Astrocyte (in vitro differentiated cells and primary cell): ENCODE measurements at regions not wholly inside any gene's neighbourhood (a gene's known extent, or its start where the extent isn't known, plus 50 kb on each side); places are given as distances from the start of the nearest gene placed in this dataset.

Source experiments
- DNase-seq: peaks from one replicate; pipeline ENCODE4 v3.0.0-alpha.2; 2010; ENCODE audit warnings: low read depth
- FAIRE-seq: peaks from 2 replicates; lab custom pipeline; 2011; peaks lifted over from hg19 to GRCh38; lab: Jason Lieb, UNC
- H2AFZ ChIP-seq: 2 replicates; pipeline ENCODE4 v1.6.0; 2012; ENCODE audit warnings: low read depth, low read length, inconsistent platforms
- H3K27ac ChIP-seq: 2 replicates; pipeline ENCODE4 v1.5.1; 2011; ENCODE audit warnings: low read depth, low read length, inconsistent platforms
- H3K27me3 ChIP-seq: 2 replicates; pipeline ENCODE4 v1.6.0; 2011; ENCODE audit warnings: low read length, inconsistent platforms; ENCODE audit not compliant: insufficient read depth
- H3K36me3 ChIP-seq: 2 replicates; pipeline ENCODE4 v1.5.1; 2011; ENCODE audit warnings: low read length, inconsistent platforms; ENCODE audit not compliant: insufficient read depth
- H3K4me1 ChIP-seq: 2 replicates; pipeline ENCODE4 v1.5.1; 2011; ENCODE audit warnings: low read length, inconsistent platforms; ENCODE audit not compliant: insufficient read depth
- H3K4me2 ChIP-seq: 2 replicates; pipeline ENCODE4 v1.6.0; 2012; ENCODE audit warnings: low read length, inconsistent platforms
- H3K4me3 ChIP-seq: 2 replicates; pipeline ENCODE4 v1.5.1; 2011; ENCODE audit warnings: low read depth, mild to moderate bottlenecking, low read length, inconsistent platforms; ENCODE audit not compliant: insufficient read depth
- H3K79me2 ChIP-seq: 2 replicates; pipeline ENCODE4 v1.6.0; 2012; ENCODE audit warnings: mild to moderate bottlenecking, low read length, inconsistent platforms; ENCODE audit not compliant: insufficient read depth
- H3K9ac ChIP-seq: 2 replicates; pipeline ENCODE4 v1.6.0; 2012; ENCODE audit warnings: mild to moderate bottlenecking, low read length, inconsistent platforms
- H3K9me3 ChIP-seq: 2 replicates; pipeline ENCODE4 v1.5.1; 2012; ENCODE audit warnings: low read depth, mild to moderate bottlenecking, low read length, inconsistent platforms; ENCODE audit not compliant: insufficient read depth
- H4K20me1 ChIP-seq: 2 replicates; pipeline ENCODE4 v1.6.0; 2012; ENCODE audit warnings: low read length, inconsistent platforms; ENCODE audit not compliant: insufficient read depth
- H3K27ac Mint-ChIP-seq: one replicate; pipeline ENCODE4 v1.8.0; 2021; ENCODE audit warnings: mild to moderate bottlenecking, mixed read lengths; ENCODE audit not compliant: unreplicated experiment
- H3K27me3 Mint-ChIP-seq: one replicate; pipeline ENCODE4 v1.8.0; 2021; ENCODE audit warnings: low read depth, mixed read lengths; ENCODE audit not compliant: unreplicated experiment
- H3K36me3 Mint-ChIP-seq: one replicate; pipeline ENCODE4 v1.8.0; 2021; ENCODE audit warnings: low read depth, mixed read lengths; ENCODE audit not compliant: unreplicated experiment
- H3K4me1 Mint-ChIP-seq: one replicate; pipeline ENCODE4 v1.8.0; 2021; ENCODE audit warnings: low read depth, mixed read lengths; ENCODE audit not compliant: unreplicated experiment
- H3K4me3 Mint-ChIP-seq: one replicate; pipeline ENCODE4 v1.8.0; 2021; ENCODE audit warnings: mild to moderate bottlenecking, moderate library complexity, mixed read lengths; ENCODE audit not compliant: unreplicated experiment
- H3K9me3 Mint-ChIP-seq: one replicate; pipeline ENCODE4 v1.8.0; 2021; ENCODE audit warnings: mild to moderate bottlenecking, mixed read lengths; ENCODE audit not compliant: unreplicated experiment
- CTCF ChIP-seq: IDR thresholded peaks from 2 replicates; pipeline ENCODE4 v1.5.1; 2011; ENCODE audit warnings: low read depth, mild to moderate bottlenecking, inconsistent platforms, low read length, moderate library complexity; ENCODE audit not compliant: insufficient read depth
- EZH2 ChIP-seq: IDR thresholded peaks from 2 replicates; pipeline ENCODE4 v1.6.1; 2012; ENCODE audit warnings: mild to moderate bottlenecking, low read length, inconsistent platforms; ENCODE audit not compliant: insufficient read depth

- Histone ChIP-seq H3K79me2 (peaks cover 53% of the 10 kb centered on the region), H4K20me1 (peaks cover 46% of the 10 kb centered on the region), H3K4me3 (no peak overlapping the region), H3K4me2 (no peak overlapping the region), H3K4me1 (peaks cover 6% of the 10 kb centered on the region), H3K27me3 (no peaks in the 10 kb centered on the region), H3K9me3 (no peaks in the 10 kb centered on the region), H3K36me3 (peaks cover 5% of the 10 kb centered on the region), H2AFZ (no peak overlapping the region), H3K9ac (no peak overlapping the region), H3K27ac (no peak overlapping the region)
- Mint-ChIP-seq H3K4me3 (no peak overlapping the region), H3K27me3 (no peaks in the 10 kb centered on the region), H3K9me3 (no peaks in the 10 kb centered on the region), H3K27ac (no peak overlapping the region), H3K36me3 (peaks cover 7% of the 10 kb centered on the region), H3K4me1 (peaks cover 2% of the 10 kb centered on the region)
- TF ChIP-seq CTCF (no peak), EZH2 (no peak)
- FAIRE-seq, result no peak
- no peak for DNase-seq
Observed at GRCh38 chr19:27796540-27796939, 1416.4 kb downstream of the UQCRFS1 start.

DNA sequence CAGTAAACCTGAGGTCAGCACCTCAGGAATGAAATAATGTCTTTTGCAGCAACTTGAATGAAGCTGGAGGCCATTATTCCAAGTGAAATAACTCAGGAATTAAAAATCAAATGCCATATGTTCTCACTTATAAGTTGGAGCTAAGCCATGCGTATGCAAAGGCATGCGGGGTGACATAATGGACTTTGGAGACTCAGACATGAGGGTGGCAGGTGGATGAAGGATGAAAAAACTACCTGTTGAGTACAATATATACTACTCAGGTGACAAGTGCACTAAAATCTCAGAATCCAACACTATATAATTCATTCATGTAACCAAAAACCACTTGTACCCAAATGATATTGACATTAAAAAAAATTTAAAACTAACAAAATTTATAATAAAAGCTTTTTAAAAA, 1416.9 kb downstream of the UQCRFS1 start:
- Histone ChIP-seq H4K20me1 (peaks cover 45% of the 10 kb centered on the region), H3K4me3 (no peak overlapping the region), H2AFZ (no peak overlapping the region), H3K36me3 (peaks cover 5% of the 10 kb centered on the region), H3K4me1 (peaks cover 6% of the 10 kb centered on the region), H3K79me2 (peaks cover 58% of the 10 kb centered on the region), H3K27me3 (no peaks in the 10 kb centered on the region), H3K9me3 (no peaks in the 10 kb centered on the region), H3K9ac (no peak overlapping the region), H3K27ac (no peak overlapping the region), H3K4me2 (no peak overlapping the region)
- no peaks in the 10 kb centered on the region for H3K9me3 Mint-ChIP-seq
- peaks cover 2% of the 10 kb centered on the region for H3K4me1 Mint-ChIP-seq
- no peak for TF ChIP-seq CTCF
- TF ChIP-seq EZH2, result no peak
- H3K36me3 Mint-ChIP-seq, result peaks cover 7% of the 10 kb centered on the region
- DNase-seq (no peak), FAIRE-seq (no peak)
- no peaks in the 10 kb centered on the region for H3K27me3 Mint-ChIP-seq
- no peak overlapping the region for H3K4me3 Mint-ChIP-seq
- H3K27ac Mint-ChIP-seq, result no peak overlapping the region

- Histone ChIP-seq H2AFZ (no peak overlapping the region), H4K20me1 (peaks cover 42% of the 10 kb centered on the region), H3K4me1 (peaks cover 6% of the 10 kb centered on the region), H3K4me3 (no peak overlapping the region), H3K4me2 (peak overlapping the region; percentile 100), H3K79me2 (peaks cover 65% of the 10 kb centered on the region), H3K27me3 (no peaks in the 10 kb centered on the region), H3K9me3 (no peaks in the 10 kb centered on the region), H3K36me3 (peaks cover 5% of the 10 kb centered on the region), H3K9ac (no peak overlapping the region), H3K27ac (no peak overlapping the region)
- peaks cover 7% of the 10 kb centered on the region for H3K36me3 Mint-ChIP-seq
- no peak for FAIRE-seq
- H3K9me3 Mint-ChIP-seq, result no peaks in the 10 kb centered on the region
- H3K4me1 Mint-ChIP-seq, result peaks cover 2% of the 10 kb centered on the region
- no peak for DNase-seq
- TF ChIP-seq EZH2, result no peak
- H3K27ac Mint-ChIP-seq, result no peak overlapping the region
- no peaks in the 10 kb centered on the region for H3K27me3 Mint-ChIP-seq
- H3K4me3 Mint-ChIP-seq, result no peak overlapping the region
Observed at GRCh38 chr19:27795369-27795768, 1417.6 kb downstream of the UQCRFS1 start.
